Keratinocyte (primary cell): ENCODE measurements at regions not wholly inside any gene's neighbourhood (a gene's known extent, or its start where the extent isn't known, plus 50 kb on each side); places are given as distances from the start of the nearest gene placed in this dataset.

Source experiments
- DNase-seq: peaks from one replicate; pipeline ENCODE4 v3.0.0-alpha.2; 2011; ENCODE audit warnings: low read depth, missing footprints, low spot score
- FAIRE-seq: peaks from 2 replicates; lab custom pipeline; 2011; peaks lifted over from hg19 to GRCh38; lab: Jason Lieb, UNC
- H2AFZ ChIP-seq: 2 replicates; pipeline ENCODE4 v1.6.0; 2012; ENCODE audit warnings: low read length, control low read depth, inconsistent platforms; ENCODE audit not compliant: control insufficient read depth
- H3K27ac ChIP-seq: 2 replicates; pipeline ENCODE4 v1.5.1; 2011; ENCODE audit warnings: low read length; ENCODE audit not compliant: control insufficient read depth, insufficient read depth
- H3K27me3 ChIP-seq: 3 replicates; pipeline ENCODE4 v1.6.0; 2011; ENCODE audit warnings: low read length; ENCODE audit not compliant: control insufficient read depth, insufficient read depth; ENCODE audit errors: extremely low read depth
- H3K36me3 ChIP-seq, 2 experiments: 2 replicates in 1 of 2; 3 replicates in 1 of 2; pipeline ENCODE4 v1.5.1; 2011; ENCODE audit warnings: low read length in 2 of 2, mild to moderate bottlenecking in 1 of 2; ENCODE audit not compliant: control insufficient read depth in 2 of 2, insufficient read depth in 2 of 2; ENCODE audit errors: extremely low read depth in 1 of 2
- H3K4me1 ChIP-seq: 3 replicates; pipeline ENCODE4 v1.5.1; 2011; ENCODE audit warnings: low read length; ENCODE audit not compliant: control insufficient read depth, insufficient read depth; ENCODE audit errors: extremely low read depth
- H3K4me2 ChIP-seq: 3 replicates; pipeline ENCODE4 v1.6.0; 2011; ENCODE audit warnings: low read depth, low read length; ENCODE audit not compliant: control insufficient read depth, insufficient read depth; ENCODE audit errors: extremely low read depth
- H3K4me3 ChIP-seq, 3 experiments: fragments of 200-600 bp in 1 of 3; sonication (generic) in 1 of 3; 2 replicates in 2 of 3; 3 replicates in 1 of 3; pipeline ENCODE4 v1.5.1; 2011 to 2016; ENCODE audit warnings: low read length in 3 of 3, mild to moderate bottlenecking in 3 of 3, control low read depth in 2 of 3, inconsistent platforms in 1 of 3, low read depth in 1 of 3, mixed read lengths in 1 of 3, mixed run types in 1 of 3, moderate library complexity in 1 of 3; ENCODE audit not compliant: control insufficient read depth in 2 of 3, insufficient read depth in 2 of 3; ENCODE audit errors: extremely low read depth in 1 of 3
- H3K79me2 ChIP-seq: 2 replicates; pipeline ENCODE4 v1.6.0; 2012; ENCODE audit warnings: low read length; ENCODE audit not compliant: control insufficient read depth, insufficient read depth
- H3K9ac ChIP-seq: 3 replicates; pipeline ENCODE4 v1.6.0; 2011; ENCODE audit warnings: low read length; ENCODE audit not compliant: control insufficient read depth, insufficient read depth; ENCODE audit errors: extremely low read depth
- H3K9me1 ChIP-seq: 3 replicates; pipeline ENCODE4 v1.6.0; 2011; ENCODE audit warnings: low read length; ENCODE audit not compliant: control insufficient read depth, insufficient read depth; ENCODE audit errors: extremely low read depth
- H3K9me3 ChIP-seq: 2 replicates; pipeline ENCODE4 v1.5.1; 2012; ENCODE audit warnings: low read depth, low read length; ENCODE audit not compliant: control insufficient read depth
- H4K20me1 ChIP-seq: 3 replicates; pipeline ENCODE4 v1.6.0; 2011; ENCODE audit warnings: low read length; ENCODE audit not compliant: control insufficient read depth, insufficient read depth; ENCODE audit errors: extremely low read depth
- CTCF ChIP-seq, 3 experiments: IDR thresholded peaks in 1 of 3; conservative IDR thresholded peaks in 1 of 3; optimal IDR thresholded peaks in 1 of 3; 2 replicates in 2 of 3; 3 replicates in 1 of 3; pipeline versions ENCODE3 to v1.5.1; 2011; ENCODE audit warnings: low read length in 3 of 3, mild to moderate bottlenecking in 3 of 3, moderate library complexity in 2 of 3, control low read depth in 1 of 3, inconsistent platforms in 1 of 3; ENCODE audit not compliant: insufficient read depth in 2 of 3; ENCODE audit errors: extremely low read depth in 1 of 3
- EZH2 ChIP-seq: IDR thresholded peaks from one replicate; pipeline ENCODE4 v1.6.1; 2012; ENCODE audit warnings: inconsistent platforms, mild to moderate bottlenecking, low read length, moderate library complexity
- dilution Hi-C: fragments of 300-500 bp; cut with MboI; formaldehyde crosslinking; loops from one replicate; pipeline ENCODE4 v1.7.0; 2020; ENCODE audit warnings: low sequenced_read_pairs; ENCODE audit not compliant: extremely low pct_ligation_motif_present

GRCh38 chr13:58126496-58126895 is 495.0 kb downstream of the PCDH17 start:
- Histone ChIP-seq H3K4me3 (no peak overlapping the region), H3K27ac (no peak overlapping the region), H4K20me1 (no peaks in the 10 kb centered on the region), H3K9me1 (no peaks in the 10 kb centered on the region), H3K27me3 (no peaks in the 10 kb centered on the region), H3K4me1 (no peaks in the 10 kb centered on the region), H3K79me2 (no peaks in the 10 kb centered on the region), H3K9me3 (peaks cover 2% of the 10 kb centered on the region), H3K4me2 (no peak overlapping the region), H3K36me3 (no peaks in the 10 kb centered on the region), H2AFZ (no peak overlapping the region), H3K9ac (no peak overlapping the region)
- dilution Hi-C loops = no loop called here
- FAIRE-seq (no peak), DNase-seq (no peak)
- TF ChIP-seq CTCF (optimal IDR thresholded peaks at IDR 0.05 in 1 of 3, IDR thresholded peaks at IDR 0.05 in 1 of 3, conservative IDR thresholded peaks at IDR 0.05 in 1 of 3; ENCODE audit: extremely low read depth in 1 of 3, insufficient read depth in 2 of 3, low read length in 3 of 3) (no peak), EZH2 (no peak)

- no peak for TF ChIP-seq CTCF (optimal IDR thresholded peaks at IDR 0.05 in 1 of 3, IDR thresholded peaks at IDR 0.05 in 1 of 3, conservative IDR thresholded peaks at IDR 0.05 in 1 of 3; ENCODE audit: extremely low read depth in 1 of 3, insufficient read depth in 2 of 3, low read length in 3 of 3)
- TF ChIP-seq EZH2 = no peak
- no peaks in the 10 kb centered on the region for H4K20me1 ChIP-seq
- no peak for DNase-seq
- no peaks in the 10 kb centered on the region for H3K4me1 ChIP-seq
- dilution Hi-C loops = no loop called here
- H2AFZ ChIP-seq = no peak overlapping the region
- no peak overlapping the region for H3K4me2 ChIP-seq
- H3K9me3 ChIP-seq = peaks cover 2% of the 10 kb centered on the region
- H3K27ac ChIP-seq = no peak overlapping the region
- FAIRE-seq = no peak
- no peaks in the 10 kb centered on the region for H3K79me2 ChIP-seq
- no peaks in the 10 kb centered on the region for H3K9me1 ChIP-seq
- no peak overlapping the region for H3K4me3 ChIP-seq
- no peak overlapping the region for H3K9ac ChIP-seq
- no peaks in the 10 kb centered on the region for H3K36me3 ChIP-seq
- H3K27me3 ChIP-seq = no peaks in the 10 kb centered on the region
These were observed 502.5 kb downstream of the PCDH17 start for GRCh38 chr13:58134012-58134411.
